ENCODE measurements at regions not wholly inside any gene's neighbourhood (a gene's known extent, or its start where the extent isn't known, plus 50 kb on each side); places are given as distances from the start of the nearest gene placed in this dataset.

GRCh38 chr7:27345997-27346396 lies 103.4 kb downstream of the EVX1 start:
- no peak overlapping the region for H3K27ac ChIP-seq
- no peak for TF ChIP-seq CTCF (IDR thresholded peaks at IDR 0.05)
- DNase-seq (ENCODE audit: low spot score): no peak
- no peak overlapping the region for H3K4me3 ChIP-seq

DNA sequence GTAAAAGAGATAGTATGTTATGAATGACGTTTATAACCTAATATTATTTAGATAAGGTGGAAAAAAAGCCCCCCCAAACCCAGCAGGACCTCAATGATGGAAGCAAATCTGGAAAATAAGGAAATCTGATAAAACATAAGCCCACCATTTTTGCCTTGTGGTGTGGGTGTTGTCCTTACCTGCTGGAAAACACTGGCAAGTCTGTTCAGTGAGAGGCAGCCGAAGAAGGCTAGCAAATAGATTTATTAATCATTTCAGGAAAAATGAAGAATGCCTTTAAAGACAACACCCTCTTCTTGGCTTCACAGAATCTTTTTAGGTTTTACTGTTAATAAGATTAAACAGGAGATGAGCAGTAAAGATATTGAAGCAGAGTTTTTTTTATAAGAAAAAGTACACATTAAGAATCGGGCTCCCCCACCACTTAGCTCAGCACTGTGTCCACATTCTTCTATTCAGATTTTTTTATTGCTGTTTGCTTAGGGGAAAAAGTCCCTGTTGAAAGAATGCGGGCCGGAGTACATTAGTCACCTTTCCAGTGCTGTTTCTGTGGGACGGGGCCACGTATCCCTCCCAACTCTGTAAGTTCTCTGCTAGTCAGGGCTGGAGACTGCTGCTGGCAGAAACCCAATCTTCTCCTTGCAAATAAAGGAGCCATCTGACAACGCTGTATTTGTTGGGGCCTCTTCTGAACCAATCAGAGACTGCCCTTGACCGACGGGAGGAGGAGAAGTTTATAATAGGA lies 104.1 kb downstream of the EVX1 start:
- TF ChIP-seq CTCF (IDR thresholded peaks at IDR 0.05): no peak
- no peak overlapping the region for H3K27ac ChIP-seq
- no peak overlapping the region for H3K4me3 ChIP-seq
- no peak for DNase-seq (ENCODE audit: low spot score)

GRCh38 chr7:27347276-27347640 lies 104.7 kb downstream of the EVX1 start:
- Histone ChIP-seq H3K4me3 (no peak overlapping the region), H3K27ac (no peak overlapping the region)
- no peak for TF ChIP-seq CTCF (IDR thresholded peaks at IDR 0.05)

DNA sequence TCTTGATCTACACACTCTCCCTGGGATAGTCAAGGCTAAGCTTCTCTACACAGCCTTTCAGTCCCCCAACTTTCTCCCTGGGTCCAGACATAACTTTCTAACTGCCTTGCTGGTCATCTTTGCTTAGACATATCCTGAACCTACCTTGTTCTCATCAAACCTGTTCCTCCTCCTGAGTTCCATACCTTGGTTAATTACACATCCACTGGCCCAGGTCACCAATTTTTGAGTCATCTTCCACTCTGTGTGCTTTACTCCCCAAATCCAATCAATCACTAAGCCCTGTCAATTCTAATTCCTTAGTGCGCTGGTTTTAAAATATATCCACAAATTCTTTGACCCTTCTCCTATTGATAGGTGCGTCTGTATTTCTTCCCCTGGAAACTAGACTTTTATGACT lies 107.0 kb downstream of the EVX1 start:
- H3K4me3 ChIP-seq: no peak overlapping the region
- no peak for DNase-seq (ENCODE audit: low spot score)
- TF ChIP-seq CTCF (IDR thresholded peaks at IDR 0.05): no peak
- no peak overlapping the region for H3K27ac ChIP-seq

More at GRCh38 chr7:27347276-27347640, 104.7 kb downstream of the EVX1 start:
- no peak for DNase-seq (ENCODE audit: low spot score)

DNA sequence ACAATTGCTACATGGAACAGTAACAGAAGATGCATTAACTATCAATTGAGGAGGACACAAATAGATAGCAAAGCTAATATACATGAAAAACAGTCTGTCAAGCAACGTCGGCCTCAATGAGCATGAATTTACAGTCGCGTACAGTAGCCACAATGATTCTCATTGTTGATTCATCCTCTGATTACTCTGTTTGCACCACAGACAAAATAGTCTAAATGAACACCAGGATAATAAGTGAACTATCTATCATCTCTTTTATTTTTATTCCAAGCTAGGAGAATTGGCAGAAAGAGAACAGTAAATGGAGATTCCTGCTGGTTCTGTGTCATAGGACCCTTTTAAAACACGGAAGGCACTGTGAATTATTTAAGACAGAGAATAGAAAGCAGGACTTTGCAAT lies 108.5 kb downstream of the EVX1 start:
- no peak for DNase-seq (ENCODE audit: low spot score)
- no peak overlapping the region for H3K27ac ChIP-seq
- H3K4me3 ChIP-seq: no peak overlapping the region
- no peak for TF ChIP-seq CTCF (IDR thresholded peaks at IDR 0.05)

DNA sequence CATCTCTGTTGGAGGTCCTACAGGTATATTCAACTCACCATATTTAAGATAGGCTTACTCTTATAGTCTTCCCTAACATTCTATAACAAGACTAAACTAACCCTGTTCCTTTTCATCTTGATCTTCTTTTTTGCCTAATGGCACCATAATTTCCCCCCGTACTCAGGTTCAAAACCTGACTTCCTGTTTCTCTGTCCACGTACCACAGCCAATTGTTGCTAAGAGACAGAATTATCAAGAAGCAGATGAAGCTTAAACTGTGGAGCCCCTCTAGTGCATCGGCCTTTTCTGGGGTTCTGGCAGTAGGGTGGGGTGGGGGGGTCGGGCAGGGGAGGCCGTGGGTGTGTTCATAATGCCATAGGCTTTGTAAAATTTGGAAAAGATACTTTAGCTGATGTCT lies 109.2 kb downstream of the EVX1 start:
- DNase-seq (ENCODE audit: low spot score): no peak
- Histone ChIP-seq H3K4me3 (no peak overlapping the region), H3K27ac (no peak overlapping the region)
- no peak for TF ChIP-seq CTCF (IDR thresholded peaks at IDR 0.05)

All from coronary artery (tissue), 2 donors.